HG02571 (cell line): ENCODE measurements at regions not wholly inside any gene's neighbourhood (a gene's known extent, or its start where the extent isn't known, plus 50 kb on each side); places are given as distances from the start of the nearest gene placed in this dataset.
A peak's percentile ranks its signal among the peaks of the same experiment; 100 is the strongest.

Source experiments
- ATAC-seq: cut with Tn5 transposase; IDR thresholded peaks from one replicate; pipeline ENCODE4 v1.9.1; 2021; ENCODE audit warnings: mild to moderate bottlenecking, moderate library complexity; ENCODE audit not compliant: unreplicated experiment

DNA sequence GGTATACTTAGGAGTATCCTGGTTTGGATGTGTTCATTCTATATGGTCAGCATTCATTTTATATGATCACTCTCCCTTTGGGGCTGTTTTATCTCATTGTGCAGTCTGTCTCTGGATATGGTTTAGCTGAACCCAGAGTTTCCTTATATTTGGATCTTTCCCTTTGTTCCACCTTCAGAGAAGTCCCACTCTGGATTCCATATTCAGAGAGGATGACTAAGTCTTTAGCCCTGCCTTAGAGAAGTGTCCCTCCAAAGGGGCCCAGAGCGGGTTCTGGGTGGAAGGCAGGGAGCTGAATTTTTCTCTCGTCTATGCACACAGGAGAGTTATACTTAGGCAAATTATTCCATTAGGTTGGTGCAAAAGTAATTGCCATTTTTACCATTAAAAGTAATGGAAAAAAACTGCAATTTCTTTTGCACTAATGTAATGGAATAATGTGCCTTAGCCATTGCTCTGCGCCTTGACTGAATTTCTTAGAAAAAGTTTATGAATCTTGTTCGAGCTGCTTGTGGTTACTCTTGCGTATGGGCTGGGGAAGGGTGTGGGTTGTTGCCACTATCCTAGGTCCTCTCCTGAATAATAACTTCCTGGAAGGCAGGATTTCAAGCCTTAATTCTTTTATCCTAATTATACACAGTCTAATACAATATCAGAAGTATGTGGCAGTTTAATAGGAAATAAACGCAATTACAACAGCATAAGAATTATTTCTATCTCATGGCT is 74.2 kb upstream of the MTPN start:
- ATAC-seq = no peak

DNA sequence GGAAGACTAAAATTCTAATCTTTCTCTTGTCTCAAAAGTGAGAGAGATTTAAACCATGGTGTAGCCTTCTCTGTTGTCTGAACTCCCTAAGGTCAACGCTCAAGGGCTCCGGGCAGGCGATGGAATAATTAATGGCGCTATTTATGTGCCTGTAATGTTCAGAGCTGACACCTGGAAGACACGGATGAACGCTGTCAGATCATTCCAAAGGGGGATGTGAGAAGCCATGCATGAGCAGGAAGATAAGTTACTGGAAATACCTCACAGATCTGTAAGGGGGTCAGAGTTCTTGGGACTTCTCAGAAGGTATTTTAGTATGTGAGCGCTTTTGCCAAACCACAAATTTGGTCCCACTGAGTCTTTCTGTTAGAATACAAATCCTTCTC is 73.3 kb upstream of the MTPN start:
- no peak for ATAC-seq

DNA sequence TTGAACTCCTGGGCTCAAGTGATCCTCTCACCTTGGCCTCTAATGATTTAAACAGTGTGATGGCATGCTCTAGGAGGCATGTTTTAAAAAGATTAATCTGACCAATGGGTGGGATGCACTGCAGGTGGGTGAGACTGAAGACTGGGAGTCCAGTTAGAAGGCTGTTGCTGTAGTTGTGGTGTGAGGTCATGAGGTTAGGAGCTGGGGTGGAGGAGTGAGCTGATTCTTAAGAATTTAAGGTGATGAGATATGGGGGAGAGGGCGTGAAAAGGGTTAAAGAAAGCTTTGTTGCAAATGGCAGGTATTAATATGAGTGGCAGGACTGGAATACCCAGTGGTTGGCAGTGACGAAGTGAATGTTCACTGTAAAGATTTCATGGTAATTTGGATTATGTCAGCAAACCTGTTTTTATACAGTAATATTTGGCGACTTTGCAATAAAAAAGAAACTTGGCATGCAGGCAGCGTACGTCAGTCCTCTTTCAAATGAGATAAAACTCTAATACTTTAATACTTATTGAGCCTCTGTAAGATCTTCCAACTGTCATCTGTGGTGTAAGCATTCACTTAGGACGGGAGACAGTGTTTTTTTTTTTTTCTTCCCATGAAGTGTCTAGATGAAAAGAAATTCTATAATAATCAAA is 72.8 kb upstream of the MTPN start:
- no peak for ATAC-seq

DNA sequence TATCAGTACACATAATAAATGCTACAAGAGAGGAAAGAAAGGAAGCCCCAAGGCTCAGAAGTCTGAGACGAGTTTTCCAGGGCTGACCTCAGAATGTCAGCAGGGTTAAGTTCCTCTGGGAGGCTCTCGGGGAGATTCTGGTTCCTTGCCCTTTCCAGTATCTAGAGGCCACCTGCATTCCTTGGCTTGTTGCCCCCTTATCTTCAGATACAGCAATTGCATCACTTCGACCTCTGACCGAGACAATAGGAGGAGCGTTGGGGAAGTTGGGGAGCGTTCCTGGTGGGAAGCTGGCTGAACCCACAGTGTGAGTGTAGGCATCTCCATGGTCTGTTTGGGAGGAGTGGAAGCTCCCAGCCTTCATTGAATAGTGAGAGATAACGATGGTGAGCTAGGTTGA is 72.0 kb upstream of the MTPN start:
- ATAC-seq = no peak

DNA sequence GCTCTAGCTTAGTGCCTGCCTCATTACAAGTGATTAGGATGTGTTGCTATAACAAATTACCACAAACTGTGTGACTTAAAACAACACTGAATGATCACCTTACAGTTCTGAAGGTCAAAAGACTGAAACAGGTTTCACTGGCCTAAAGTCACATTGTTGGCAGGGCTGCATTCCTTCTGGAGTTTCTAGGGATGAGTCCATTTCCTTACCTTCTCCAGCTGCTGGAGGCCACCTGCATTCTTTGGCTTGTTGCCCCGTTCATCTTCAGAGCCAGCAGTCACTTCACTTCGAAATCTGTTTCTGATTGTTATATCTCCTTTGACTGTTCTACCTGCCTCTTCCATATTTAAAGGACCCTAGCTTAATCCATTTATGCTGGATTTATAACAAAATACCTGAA is 69.4 kb upstream of the MTPN start:
- no peak for ATAC-seq

DNA sequence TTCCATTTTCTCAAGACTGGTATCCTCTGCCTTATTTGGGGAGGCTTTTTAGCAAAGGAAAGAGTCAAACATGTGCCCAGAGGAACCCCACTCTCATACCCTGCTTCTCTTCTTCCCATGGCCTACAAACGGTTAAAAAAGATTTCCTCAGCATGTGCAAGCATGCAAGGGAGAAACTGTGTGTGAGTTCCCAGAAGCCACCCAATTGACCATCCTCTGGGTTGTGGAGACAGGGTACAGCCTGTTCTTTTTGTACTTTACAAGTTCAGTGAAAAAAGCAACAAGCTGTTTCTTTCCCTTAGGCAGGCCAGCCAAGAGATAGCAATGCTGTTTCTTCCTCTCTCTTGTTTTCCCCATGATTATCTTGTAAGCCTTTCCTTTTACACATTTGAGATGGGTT is 68.8 kb upstream of the MTPN start:
- no peak for ATAC-seq

DNA sequence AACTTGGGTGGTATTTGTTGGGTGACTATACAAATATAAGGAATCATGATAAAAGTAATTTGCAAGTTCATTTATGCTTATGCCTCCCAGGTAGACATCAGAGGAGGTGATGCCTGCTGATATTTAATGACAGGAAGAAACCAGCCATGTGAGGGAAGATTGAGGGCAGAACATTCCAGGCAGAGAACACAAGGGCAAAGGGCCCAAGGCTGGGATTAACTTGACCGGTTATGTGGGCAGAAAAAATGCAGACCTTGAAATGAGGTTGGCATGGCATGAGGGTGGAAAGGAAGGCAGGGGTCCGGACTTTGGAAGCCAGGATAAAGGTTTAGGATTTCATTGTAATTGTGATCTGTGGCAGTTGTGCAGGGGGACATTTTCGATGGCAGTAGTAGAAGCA is 68.0 kb upstream of the MTPN start:
- ATAC-seq = no peak

DNA sequence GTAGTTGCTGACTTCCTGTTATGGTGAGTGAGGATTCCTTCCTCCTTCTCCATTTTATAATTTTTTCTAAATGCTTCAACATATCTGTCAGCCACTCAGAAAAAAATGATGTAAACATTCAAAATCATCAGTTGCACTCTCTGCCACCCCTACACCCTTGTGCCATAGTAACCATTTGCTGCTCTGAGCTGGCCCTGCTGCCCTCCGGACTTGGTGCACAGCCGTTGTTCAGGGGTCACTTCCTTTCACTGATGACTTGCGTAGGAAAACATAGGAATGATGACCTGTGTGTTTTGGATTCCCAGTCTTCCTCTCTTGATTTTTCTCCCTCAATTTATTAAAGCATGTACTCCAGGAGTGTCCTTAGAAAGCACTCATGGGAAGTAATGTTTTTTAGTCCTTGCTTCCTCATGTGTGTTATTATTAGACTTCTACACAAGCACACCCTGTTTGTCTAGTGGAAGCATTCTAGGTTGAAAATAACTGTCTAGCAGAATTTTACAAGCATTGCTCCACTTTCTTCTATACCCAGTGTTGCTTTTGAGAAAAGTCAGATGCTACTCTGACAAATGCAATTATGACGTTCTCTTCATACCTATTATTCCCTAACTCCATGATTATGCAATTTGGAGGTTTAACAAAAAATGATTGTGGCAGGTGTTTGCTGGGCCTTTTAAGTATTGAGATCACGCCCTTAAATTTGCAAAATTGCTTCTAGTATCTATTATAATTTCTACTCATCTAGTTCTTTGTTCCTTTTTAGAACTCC is 62.6 kb upstream of the MTPN start:
- ATAC-seq = no peak

DNA sequence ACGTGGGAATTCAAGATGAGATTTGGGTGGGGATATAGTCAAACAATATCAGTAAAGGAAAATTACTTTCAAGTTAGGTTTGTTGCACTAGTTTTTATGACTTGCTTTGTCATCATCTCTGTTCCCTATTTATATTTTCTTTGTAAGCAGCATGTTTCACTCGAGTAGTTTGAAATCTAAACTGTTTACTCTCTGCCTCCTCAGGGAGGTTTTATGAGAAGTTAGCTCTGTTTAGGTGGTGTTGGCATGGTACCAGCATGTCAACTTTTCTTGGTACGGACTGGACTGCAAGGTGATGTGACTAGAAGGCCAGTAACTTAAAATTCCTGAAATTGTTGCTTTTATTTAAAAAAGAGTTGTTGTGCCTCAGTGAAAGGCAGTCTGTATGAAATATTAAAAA is 59.2 kb upstream of the MTPN start:
- no peak for ATAC-seq

DNA sequence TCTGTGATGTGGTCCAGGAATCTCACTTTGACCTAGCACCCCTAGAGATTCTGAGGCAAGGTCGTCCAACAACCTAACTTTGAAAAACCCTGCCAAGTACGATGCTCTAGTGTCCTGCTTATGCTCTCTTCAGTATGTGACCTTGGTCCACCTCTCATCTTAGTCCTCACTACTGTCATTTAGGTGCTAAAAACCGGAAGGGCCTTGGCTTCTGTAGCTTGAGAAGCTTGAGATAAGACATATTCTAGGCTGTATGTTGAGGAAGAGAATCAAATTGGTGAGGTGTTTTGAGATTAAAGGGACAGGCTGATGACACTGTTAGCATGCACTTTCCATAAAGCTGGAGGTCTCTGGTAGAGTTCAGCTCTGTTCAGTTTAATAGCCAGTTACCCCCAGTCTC is 57.0 kb upstream of the MTPN start:
- no peak for ATAC-seq

DNA sequence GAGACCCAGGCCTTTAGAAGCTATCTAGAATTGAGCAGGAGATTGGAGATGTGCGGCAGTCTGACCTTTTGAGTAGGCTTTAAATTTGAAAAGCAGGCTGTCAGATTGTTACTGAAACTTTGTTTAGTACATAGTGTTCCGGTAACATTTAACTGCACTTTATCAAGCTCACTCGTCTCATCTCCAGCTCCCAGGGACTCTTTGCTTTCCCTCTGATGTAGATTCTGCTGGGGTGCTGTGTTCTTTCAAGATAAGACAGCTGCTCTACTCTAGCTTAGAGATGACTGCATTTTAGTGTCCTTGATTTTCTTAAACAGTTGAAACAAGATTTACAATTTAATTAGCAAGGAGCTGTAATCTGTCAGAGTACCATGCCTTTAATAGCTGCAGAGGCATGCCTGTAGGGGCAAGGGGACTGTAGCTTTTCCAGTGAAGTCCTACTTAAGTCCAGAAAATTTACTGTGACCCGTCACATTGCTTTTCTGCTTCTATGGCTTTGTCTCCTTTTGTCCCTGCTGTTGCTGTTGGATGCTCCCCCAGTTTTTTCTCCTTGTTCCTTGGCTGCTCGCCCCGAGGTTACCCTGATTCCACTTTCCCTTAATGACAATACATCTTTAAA is 56.4 kb upstream of the MTPN start:
- no peak for ATAC-seq

DNA sequence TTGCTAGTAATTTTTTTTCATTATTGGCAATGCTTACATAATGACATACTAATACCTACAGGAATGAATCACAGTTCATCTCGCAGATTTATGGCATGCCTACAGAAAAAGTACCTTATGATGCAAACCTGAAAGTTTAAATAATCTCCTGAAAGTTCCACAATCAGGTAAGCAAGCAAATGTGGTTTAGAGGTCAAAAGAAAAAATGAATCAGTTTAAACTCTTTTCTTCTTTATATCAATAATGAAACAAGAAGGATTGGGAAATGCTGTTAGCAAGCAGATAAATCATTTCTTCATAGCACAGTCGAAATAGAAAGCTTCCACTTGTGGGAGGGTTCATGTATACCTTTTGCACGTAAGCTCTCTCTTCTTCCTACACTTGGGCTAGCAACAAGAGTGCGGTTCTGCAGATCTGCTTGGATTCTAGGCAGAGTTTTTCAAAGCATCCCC is 53.7 kb upstream of the MTPN start:
- ATAC-seq = peak; percentile 82

DNA sequence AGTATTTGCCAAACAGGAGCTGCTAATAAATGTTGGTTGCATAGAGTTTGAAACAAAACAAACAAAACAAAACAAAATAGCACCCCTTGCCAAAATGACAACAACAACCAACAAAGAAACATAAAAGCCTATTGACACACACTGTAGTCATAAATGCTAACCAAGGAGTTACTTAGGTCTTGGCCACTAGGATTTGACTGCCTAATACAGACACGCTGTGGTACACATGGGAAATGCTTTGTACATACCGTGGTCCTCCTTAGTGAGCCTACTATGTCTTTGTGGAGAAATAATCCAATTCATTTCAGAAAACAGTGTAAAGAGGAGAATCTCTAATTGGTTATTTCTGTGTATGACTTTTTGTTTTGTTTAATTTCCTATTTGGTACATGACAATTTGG is 53.2 kb upstream of the MTPN start:
- ATAC-seq = no peak

DNA sequence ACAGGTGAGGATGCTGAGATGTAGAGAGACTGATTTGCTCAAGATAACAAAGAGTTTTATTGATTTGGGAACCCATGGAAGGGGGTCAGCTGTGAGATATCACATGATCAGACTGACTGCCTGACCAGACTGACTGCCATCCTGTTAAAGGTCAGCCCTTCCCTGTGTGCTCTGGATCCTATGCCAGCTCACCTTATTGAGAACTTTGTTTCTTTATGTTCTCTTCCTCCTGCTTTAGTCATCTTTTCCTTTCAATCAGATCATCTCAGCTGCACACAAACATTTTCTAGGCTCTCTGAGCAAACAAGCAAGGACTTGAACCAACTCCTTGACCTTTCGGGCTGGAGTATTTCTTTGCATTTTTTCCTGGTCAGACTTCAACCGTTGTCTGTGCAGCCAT is 50.0 kb upstream of the MTPN start:
- ATAC-seq = no peak
